Neuronal stem cell (in vitro differentiated cells): ENCODE measurements at regions not wholly inside any gene's neighbourhood (a gene's known extent, or its start where the extent isn't known, plus 50 kb on each side); places are given as distances from the start of the nearest gene placed in this dataset.

Source experiments
- DNase-seq: peaks from one replicate; pipeline ENCODE4 v3.0.0-alpha.2; 2013; ENCODE audit warnings: low spot score
- H2AFZ ChIP-seq: one replicate; pipeline ENCODE4 v1.6.1; 2013; ENCODE audit warnings: mild to moderate bottlenecking, low read length, inconsistent platforms
- H2AK5ac ChIP-seq: 2 replicates; pipeline ENCODE4 v1.6.1; 2013; ENCODE audit warnings: low read depth, mild to moderate bottlenecking, inconsistent platforms, low read length, moderate library complexity, mixed read lengths
- H2BK120ac ChIP-seq: 2 replicates; pipeline ENCODE4 v1.6.1; 2013; ENCODE audit warnings: low read depth, mild to moderate bottlenecking, inconsistent platforms, low read length, moderate library complexity, mixed read lengths
- H2BK12ac ChIP-seq: one replicate; pipeline ENCODE4 v1.6.1; 2013; ENCODE audit warnings: low read length, inconsistent platforms
- H2BK15ac ChIP-seq: 2 replicates; pipeline ENCODE4 v1.6.1; 2013; ENCODE audit warnings: mild to moderate bottlenecking, low read length, inconsistent platforms, mixed read lengths
- H2BK5ac ChIP-seq: one replicate; pipeline ENCODE4 v1.6.1; 2013; ENCODE audit warnings: inconsistent platforms, mild to moderate bottlenecking, low read length, moderate library complexity
- H3K14ac ChIP-seq: one replicate; pipeline ENCODE4 v1.6.1; 2013; ENCODE audit warnings: low read length, inconsistent platforms
- H3K18ac ChIP-seq: 2 replicates; pipeline ENCODE4 v1.6.1; 2013; ENCODE audit warnings: low read length, inconsistent platforms
- H3K23ac ChIP-seq: 2 replicates; pipeline ENCODE4 v1.6.1; 2013; ENCODE audit warnings: low read depth, mild to moderate bottlenecking, mixed read lengths, low read length, inconsistent platforms; ENCODE audit not compliant: poor library complexity
- H3K27ac ChIP-seq: replicated peaks from 3 replicates; pipeline ENCODE4 v1.5.1; 2013; ENCODE audit warnings: low read length, inconsistent platforms
- H3K27me3 ChIP-seq, 3 experiments: 2 replicates each; pipeline ENCODE4 v1.6.1; 2013; ENCODE audit warnings: low read length in 3 of 3, mild to moderate bottlenecking in 2 of 3, inconsistent platforms in 1 of 3, low read depth in 1 of 3, mixed read lengths in 1 of 3, moderate library complexity in 1 of 3; ENCODE audit not compliant: control insufficient read depth in 3 of 3, insufficient read depth in 3 of 3
- H3K36me3 ChIP-seq, 2 donors: replicated peaks in 1 of 2; 2 replicates each; pipeline ENCODE4 v1.6.1; 2013; ENCODE audit warnings: low read length in 2 of 2; ENCODE audit not compliant: control insufficient read depth in 2 of 2, insufficient read depth in 2 of 2
- H3K4ac ChIP-seq: 2 replicates; pipeline ENCODE4 v1.6.1; 2013; ENCODE audit warnings: inconsistent platforms, mild to moderate bottlenecking, low read length, moderate library complexity
- H3K4me1 ChIP-seq, 2 donors: 1 replicate in 1 of 2; 2 replicates in 1 of 2; pipeline ENCODE4 v1.6.1; 2013; ENCODE audit warnings: low read length in 2 of 2, low read depth in 1 of 2; ENCODE audit not compliant: control insufficient read depth in 2 of 2, insufficient read depth in 1 of 2
- H3K4me2 ChIP-seq: one replicate; pipeline ENCODE4 v1.6.1; 2013; ENCODE audit warnings: mild to moderate bottlenecking, low read length, inconsistent platforms; ENCODE audit not compliant: insufficient read depth, poor library complexity, severe bottlenecking
- H3K4me3 ChIP-seq, 2 donors: 2 replicates each; pipeline ENCODE4 v1.5.1; 2013; ENCODE audit warnings: low read length in 2 of 2, mild to moderate bottlenecking in 2 of 2, inconsistent platforms in 1 of 2, moderate library complexity in 1 of 2
- H3K79me1 ChIP-seq: one replicate; pipeline ENCODE4 v1.6.1; 2013; ENCODE audit warnings: low read depth, mild to moderate bottlenecking, inconsistent platforms, low read length, moderate library complexity
- H3K9ac ChIP-seq: one replicate; pipeline ENCODE4 v1.6.1; 2013; ENCODE audit warnings: mild to moderate bottlenecking, low read depth, low read length, inconsistent platforms; ENCODE audit not compliant: poor library complexity
- H3K9me3 ChIP-seq, 2 donors: replicated peaks in 1 of 2; 2 replicates each; pipeline versions ENCODE3 to v1.6.1; 2013; ENCODE audit warnings: low read length in 2 of 2, mild to moderate bottlenecking in 2 of 2, inconsistent platforms in 1 of 2, low read depth in 1 of 2, mixed read lengths in 1 of 2, moderate library complexity in 1 of 2; ENCODE audit not compliant: control insufficient read depth in 2 of 2, insufficient read depth in 1 of 2
- H4K8ac ChIP-seq: one replicate; pipeline ENCODE4 v1.6.1; 2013; ENCODE audit warnings: low read depth, mild to moderate bottlenecking, inconsistent platforms, low read length, moderate library complexity
- H4K91ac ChIP-seq: one replicate; pipeline ENCODE4 v1.6.1; 2013; ENCODE audit warnings: low read length, low read depth, mild to moderate bottlenecking, inconsistent platforms; ENCODE audit not compliant: poor library complexity
- WGBS, 2 donors: extraction: QIAGEN DNeasy Blood & Tissue Kit; methylation state at CpG; one replicate each; pipeline ENCODE4 v1.1.7; 2013; ENCODE audit warnings: missing lambda C conversion rate in 2 of 2, mixed read lengths in 1 of 2; ENCODE audit not compliant: insufficient read length in 2 of 2, insufficient replicate concordance in 1 of 2; ENCODE audit errors: extremely low coverage in 2 of 2; 5-methylcytosine and 5-hydroxymethylcytosine counted together

DNA sequence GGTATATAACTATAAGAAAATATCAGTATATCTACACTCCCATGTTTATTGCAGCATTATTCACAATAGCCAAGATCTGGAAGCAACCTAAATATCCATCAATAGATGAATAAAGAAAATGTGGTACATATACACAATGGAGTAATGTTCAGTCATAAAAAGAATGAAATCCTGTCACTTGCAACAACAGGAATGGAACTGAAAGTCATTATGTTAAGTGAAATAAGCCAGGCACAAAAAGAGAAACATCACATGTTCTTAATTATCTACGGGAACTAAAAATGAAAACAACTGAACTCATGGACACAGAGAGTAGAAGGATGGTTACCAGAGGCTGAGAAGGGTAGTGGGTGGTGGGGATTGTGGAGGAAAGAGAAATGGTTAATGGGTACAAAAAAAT, 665.2 kb downstream of the TBC1D4 start:
- Histone ChIP-seq H3K4ac (no peak overlapping the region), H2AK5ac (no peak overlapping the region), H2BK5ac (no peak overlapping the region), H3K4me2 (no peak overlapping the region), H3K4me1 (no peaks in the 10 kb centered on the region), H3K9ac (no peak overlapping the region), H3K14ac (no peak overlapping the region), H3K27ac (no peak overlapping the region), H3K36me3 (no peaks in the 10 kb centered on the region), H4K8ac (no peak overlapping the region), H2AFZ (no peak overlapping the region), H2BK120ac (no peak overlapping the region), H3K79me1 (no peaks in the 10 kb centered on the region), H2BK15ac (no peak overlapping the region), H2BK12ac (no peak overlapping the region), H3K18ac (no peak overlapping the region), H3K9me3 (peaks cover 0 to 21% of the 10 kb centered on the region in 2 donors), H3K27me3 (no peaks in the 10 kb centered on the region), H4K91ac (no peak overlapping the region), H3K23ac (no peak overlapping the region), H3K4me3 (no peak overlapping the region)
- no CpG with 5 or more reads among the region's 1 CpG for WGBS, 2 donors
- DNase-seq = no peak

DNA sequence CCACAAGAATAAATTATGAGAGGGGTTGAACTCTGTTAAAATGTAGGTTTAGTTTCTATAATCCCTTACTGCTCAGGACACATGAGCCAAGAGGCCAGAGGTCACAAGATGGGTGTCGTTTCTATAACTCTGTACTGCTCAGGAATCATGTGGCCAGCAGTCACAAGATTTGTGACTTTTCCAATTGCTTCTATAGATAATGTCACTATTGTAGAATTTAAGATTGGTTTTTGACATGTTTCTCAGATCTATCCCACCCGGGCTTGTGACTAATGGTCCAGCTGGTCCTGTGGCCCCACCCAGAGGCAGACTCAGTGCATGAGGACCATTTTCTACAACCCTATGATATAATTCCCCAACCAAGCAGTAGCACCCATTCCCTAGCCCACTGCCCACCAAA, 662.0 kb upstream of the KLF12 start:
- WGBS, 2 donors = no CpG with 5 or more reads among the region's 2 CpGs
- Histone ChIP-seq H3K4me2 (no peak overlapping the region), H2BK12ac (no peak overlapping the region), H2AFZ (peak overlapping the region; percentile 11), H4K8ac (no peak overlapping the region), H3K18ac (no peak overlapping the region), H4K91ac (no peak overlapping the region), H2BK5ac (no peak overlapping the region), H3K14ac (no peak overlapping the region), H3K9me3 (peaks cover 0 to 12% of the 10 kb centered on the region in 2 donors), H3K4ac (no peak overlapping the region), H3K4me3 (no peak overlapping the region), H2BK120ac (no peak overlapping the region), H3K79me1 (no peaks in the 10 kb centered on the region), H3K4me1 (no peaks in the 10 kb centered on the region), H3K36me3 (no peaks in the 10 kb centered on the region), H2AK5ac (no peak overlapping the region), H3K23ac (no peak overlapping the region), H3K27ac (no peak overlapping the region), H3K27me3 (no peaks in the 10 kb centered on the region), H2BK15ac (no peak overlapping the region), H3K9ac (no peak overlapping the region)
- DNase-seq = no peak

DNA sequence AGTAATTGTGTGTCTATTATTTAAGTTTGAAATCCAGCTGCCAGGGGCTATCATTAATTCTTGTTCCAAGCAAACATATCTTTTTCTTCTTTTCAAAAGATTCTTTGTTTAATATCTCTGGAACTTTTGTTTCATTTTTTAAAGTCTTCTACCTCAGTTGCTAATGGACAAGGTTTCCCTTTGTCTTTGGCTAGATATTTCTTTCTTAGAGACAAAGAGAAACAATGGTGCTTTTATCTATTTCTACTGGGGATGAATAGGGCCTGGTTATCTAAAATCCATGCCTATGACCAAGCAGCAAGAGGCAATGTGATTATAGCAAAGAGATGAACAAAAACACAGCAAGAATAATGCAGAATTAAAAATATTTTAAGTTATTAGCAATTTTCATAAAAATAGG, 661.3 kb upstream of the KLF12 start:
- H3K27me3 ChIP-seq = no peaks in the 10 kb centered on the region
- H3K4me3 ChIP-seq = no peak overlapping the region
- peaks cover 0 to 14% of the 10 kb centered on the region in 2 donors for H3K9me3 ChIP-seq
- no peaks in the 10 kb centered on the region for H3K36me3 ChIP-seq
- no peak overlapping the region for H3K4ac ChIP-seq
- no peak overlapping the region for H2BK15ac ChIP-seq
- no peak overlapping the region for H3K4me2 ChIP-seq
- no peaks in the 10 kb centered on the region for H3K79me1 ChIP-seq
- DNase-seq = no peak
- no peak overlapping the region for H4K8ac ChIP-seq
- H3K9ac ChIP-seq = no peak overlapping the region
- no peak overlapping the region for H2BK5ac ChIP-seq
- no peak overlapping the region for H3K23ac ChIP-seq
- no peak overlapping the region for H2BK120ac ChIP-seq
- H2AK5ac ChIP-seq = no peak overlapping the region
- no peak overlapping the region for H4K91ac ChIP-seq
- no peaks in the 10 kb centered on the region for H3K4me1 ChIP-seq
- H2AFZ ChIP-seq = no peak overlapping the region
- H2BK12ac ChIP-seq = no peak overlapping the region
- H3K27ac ChIP-seq = no peak overlapping the region
- no peak overlapping the region for H3K18ac ChIP-seq
- no peak overlapping the region for H3K14ac ChIP-seq

GRCh38 chr13:74794582-74794981, 660.4 kb upstream of the KLF12 start:
- H3K4ac ChIP-seq = no peak overlapping the region
- H3K9me3 ChIP-seq = peaks cover 0 to 18% of the 10 kb centered on the region in 2 donors

More at GRCh38 chr13:74794582-74794981, 660.4 kb upstream of the KLF12 start:
- no peak overlapping the region for H2AK5ac ChIP-seq
- H4K8ac ChIP-seq = no peak overlapping the region
- no peak overlapping the region for H4K91ac ChIP-seq
- no peaks in the 10 kb centered on the region for H3K27me3 ChIP-seq
- no peaks in the 10 kb centered on the region for H3K36me3 ChIP-seq
- no peak overlapping the region for H2BK5ac ChIP-seq
- no peak overlapping the region for H2BK120ac ChIP-seq
- H3K4me1 ChIP-seq = no peaks in the 10 kb centered on the region
- no peak overlapping the region for H2AFZ ChIP-seq
- no peak overlapping the region for H3K18ac ChIP-seq
- H2BK12ac ChIP-seq = no peak overlapping the region
- H3K27ac ChIP-seq = no peak overlapping the region
- no peak for DNase-seq
- H3K4me2 ChIP-seq = no peak overlapping the region
- H3K14ac ChIP-seq = no peak overlapping the region
- H3K23ac ChIP-seq = no peak overlapping the region
- no CpG with 5 or more reads among the region's 3 CpGs for WGBS, 2 donors
- H3K4me3 ChIP-seq = no peak overlapping the region
- no peak overlapping the region for H3K9ac ChIP-seq
- no peak overlapping the region for H2BK15ac ChIP-seq
- no peaks in the 10 kb centered on the region for H3K79me1 ChIP-seq
